WTC11 (cell line): ENCODE measurements at regions not wholly inside any gene's neighbourhood (a gene's known extent, or its start where the extent isn't known, plus 50 kb on each side); places are given as distances from the start of the nearest gene placed in this dataset.

Experiments
- CTCF ChIP-seq: fragments of 200-600 bp; IDR thresholded peaks from 2 replicates; pipeline ENCODE4 v1.8.0; 2022; ENCODE audit warnings: antibody characterized with exemption
- FOXJ3 ChIP-seq: sonication (generic); formaldehyde crosslinking; IDR thresholded peaks from 2 replicates; pipeline ENCODE4 v1.9.0; 2021; ENCODE audit warnings: missing genetic modification reagents, mild to moderate bottlenecking, borderline replicate concordance
- JUN ChIP-seq: sonication (generic); formaldehyde crosslinking; IDR thresholded peaks from 2 replicates; pipeline ENCODE4 v1.8.0; 2023; ENCODE audit warnings: mild to moderate bottlenecking, missing genetic modification reagents
- SMAD4 ChIP-seq: sonication (generic); formaldehyde crosslinking; IDR thresholded peaks from 2 replicates; pipeline ENCODE4 v1.8.0; 2022; ENCODE audit warnings: mild to moderate bottlenecking, missing genetic modification reagents
- TCF7 ChIP-seq: sonication (generic); formaldehyde crosslinking; IDR thresholded peaks from 2 replicates; pipeline ENCODE4 v1.8.0; 2022; ENCODE audit warnings: mild to moderate bottlenecking, low read depth, missing genetic modification reagents, moderate library complexity
- ZNF219 ChIP-seq: sonication (generic); formaldehyde crosslinking; IDR thresholded peaks from 2 replicates; pipeline ENCODE4 v1.8.0; 2023; ENCODE audit warnings: missing genetic modification reagents, mild to moderate bottlenecking, borderline replicate concordance
- TF ChIP-seq, protein P1 (sequence below): fragments of 250-450 bp; sonication (Bioruptor Pico); IDR thresholded peaks from 2 replicates; pipeline ENCODE4 v1.9.0; 2021; ENCODE audit warnings: mild to moderate bottlenecking
- TF ChIP-seq, protein P2 (sequence below): sonication (generic); formaldehyde crosslinking; IDR thresholded peaks from 2 replicates; pipeline ENCODE4 v1.8.1; 2022; ENCODE audit warnings: low read depth, missing genetic modification reagents, borderline replicate concordance

DNA sequence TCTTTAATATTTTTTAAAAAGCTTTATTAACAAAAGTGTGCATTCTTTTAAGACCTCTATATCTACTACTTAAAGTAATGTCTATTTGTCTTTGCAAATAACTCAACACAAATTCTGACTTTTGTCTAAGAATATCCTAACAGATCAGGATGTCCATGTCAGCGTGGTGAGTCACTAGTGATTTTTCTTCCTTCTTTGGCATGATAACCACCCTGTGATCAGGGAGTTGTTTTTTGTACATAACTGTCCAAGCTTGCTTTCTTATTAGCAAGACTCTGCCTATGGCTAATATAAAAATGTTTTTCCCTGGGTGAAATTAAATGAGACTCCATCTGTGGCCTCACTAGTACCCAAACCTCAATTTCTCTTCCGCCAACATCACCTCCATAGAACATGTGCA, 688.9 kb upstream of the ADGRL2 start:
- TF ChIP-seq CTCF, result no peak
- no peak for TF ChIP-seq SMAD4 (CRISPR knock-in tag)
- no peak for TF ChIP-seq TCF7 (CRISPR knock-in tag)
- TF ChIP-seq FOXJ3 (CRISPR knock-in tag), result no peak
- TF ChIP-seq, protein P1, sequence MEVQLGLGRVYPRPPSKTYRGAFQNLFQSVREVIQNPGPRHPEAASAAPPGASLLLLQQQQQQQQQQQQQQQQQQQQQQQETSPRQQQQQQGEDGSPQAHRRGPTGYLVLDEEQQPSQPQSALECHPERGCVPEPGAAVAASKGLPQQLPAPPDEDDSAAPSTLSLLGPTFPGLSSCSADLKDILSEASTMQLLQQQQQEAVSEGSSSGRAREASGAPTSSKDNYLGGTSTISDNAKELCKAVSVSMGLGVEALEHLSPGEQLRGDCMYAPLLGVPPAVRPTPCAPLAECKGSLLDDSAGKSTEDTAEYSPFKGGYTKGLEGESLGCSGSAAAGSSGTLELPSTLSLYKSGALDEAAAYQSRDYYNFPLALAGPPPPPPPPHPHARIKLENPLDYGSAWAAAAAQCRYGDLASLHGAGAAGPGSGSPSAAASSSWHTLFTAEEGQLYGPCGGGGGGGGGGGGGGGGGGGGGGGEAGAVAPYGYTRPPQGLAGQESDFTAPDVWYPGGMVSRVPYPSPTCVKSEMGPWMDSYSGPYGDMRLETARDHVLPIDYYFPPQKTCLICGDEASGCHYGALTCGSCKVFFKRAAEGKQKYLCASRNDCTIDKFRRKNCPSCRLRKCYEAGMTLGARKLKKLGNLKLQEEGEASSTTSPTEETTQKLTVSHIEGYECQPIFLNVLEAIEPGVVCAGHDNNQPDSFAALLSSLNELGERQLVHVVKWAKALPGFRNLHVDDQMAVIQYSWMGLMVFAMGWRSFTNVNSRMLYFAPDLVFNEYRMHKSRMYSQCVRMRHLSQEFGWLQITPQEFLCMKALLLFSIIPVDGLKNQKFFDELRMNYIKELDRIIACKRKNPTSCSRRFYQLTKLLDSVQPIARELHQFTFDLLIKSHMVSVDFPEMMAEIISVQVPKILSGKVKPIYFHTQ (CRISPR knock-in tag), result no peak
- no peak for TF ChIP-seq JUN (CRISPR knock-in tag)
- TF ChIP-seq ZNF219 (CRISPR knock-in tag), result no peak
- TF ChIP-seq, protein P2, sequence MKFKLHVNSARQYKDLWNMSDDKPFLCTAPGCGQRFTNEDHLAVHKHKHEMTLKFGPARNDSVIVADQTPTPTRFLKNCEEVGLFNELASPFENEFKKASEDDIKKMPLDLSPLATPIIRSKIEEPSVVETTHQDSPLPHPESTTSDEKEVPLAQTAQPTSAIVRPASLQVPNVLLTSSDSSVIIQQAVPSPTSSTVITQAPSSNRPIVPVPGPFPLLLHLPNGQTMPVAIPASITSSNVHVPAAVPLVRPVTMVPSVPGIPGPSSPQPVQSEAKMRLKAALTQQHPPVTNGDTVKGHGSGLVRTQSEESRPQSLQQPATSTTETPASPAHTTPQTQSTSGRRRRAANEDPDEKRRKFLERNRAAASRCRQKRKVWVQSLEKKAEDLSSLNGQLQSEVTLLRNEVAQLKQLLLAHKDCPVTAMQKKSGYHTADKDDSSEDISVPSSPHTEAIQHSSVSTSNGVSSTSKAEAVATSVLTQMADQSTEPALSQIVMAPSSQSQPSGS (CRISPR knock-in tag), result no peak
